ENCODE measurements at regions not wholly inside any gene's neighbourhood (a gene's known extent, or its start where the extent isn't known, plus 50 kb on each side); places are given as distances from the start of the nearest gene placed in this dataset.

DNA sequence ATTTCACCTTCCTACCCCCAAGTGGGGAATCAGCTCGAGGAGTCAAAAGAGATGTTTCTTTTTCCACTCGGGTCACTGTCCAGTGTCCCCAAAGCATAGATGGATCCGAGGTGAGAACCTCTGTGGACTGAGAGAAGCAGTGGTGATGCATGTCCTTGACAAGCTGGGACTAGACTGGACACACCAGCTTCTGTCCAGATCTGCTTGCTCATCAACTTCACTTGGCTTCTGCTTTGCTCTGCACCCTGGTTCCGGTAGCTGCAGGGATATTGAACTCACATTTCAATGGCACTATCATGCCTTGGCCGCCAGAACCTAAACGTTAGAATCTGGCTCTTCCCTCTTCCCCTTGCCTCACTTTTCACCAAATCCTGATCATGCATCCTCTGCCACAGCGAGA lies 50.3 kb upstream of the CXCL12 start:
- CTCF ChIA-PET = no interaction called here
- POLR2A ChIA-PET = no interaction called here

GRCh38 chr10:44436240-44436639 lies 51.3 kb upstream of the CXCL12 start:
- TF ChIP-seq CTCF (IDR thresholded peaks at IDR 0.05; ENCODE audit: insufficient read depth, low read length, missing control alignments) = no peak
- H3K4me3 ChIP-seq (ENCODE audit: low read depth, low read length) = no peak overlapping the region
- ChIA-PET POLR2A (no interaction called here), CTCF (no interaction called here)
- no peak for DNase-seq (ENCODE audit: low read depth, low spot score)

More for the DNA sequence above, 50.3 kb upstream of the CXCL12 start:
- no peak for DNase-seq (ENCODE audit: low read depth, low spot score)
- TF ChIP-seq CTCF (IDR thresholded peaks at IDR 0.05; ENCODE audit: insufficient read depth, low read length, missing control alignments) = no peak
- no peak overlapping the region for H3K4me3 ChIP-seq (ENCODE audit: low read depth, low read length)

- CTCF ChIA-PET = interaction anchor here (1.2 kb wide), 1 partner anchor 748 kb away, joined by 4 read pairs; no protein-coding TSS in a partner anchor
- no peak overlapping the region for H3K4me3 ChIP-seq (ENCODE audit: low read depth, low read length)
- no peak for DNase-seq (ENCODE audit: low read depth, low spot score)
- TF ChIP-seq CTCF (IDR thresholded peaks at IDR 0.05; ENCODE audit: insufficient read depth, low read length, missing control alignments) = no peak
- POLR2A ChIA-PET = no interaction called here
Measured at GRCh38 chr10:44437840-44438511, 53.1 kb upstream of the CXCL12 start.

DNA sequence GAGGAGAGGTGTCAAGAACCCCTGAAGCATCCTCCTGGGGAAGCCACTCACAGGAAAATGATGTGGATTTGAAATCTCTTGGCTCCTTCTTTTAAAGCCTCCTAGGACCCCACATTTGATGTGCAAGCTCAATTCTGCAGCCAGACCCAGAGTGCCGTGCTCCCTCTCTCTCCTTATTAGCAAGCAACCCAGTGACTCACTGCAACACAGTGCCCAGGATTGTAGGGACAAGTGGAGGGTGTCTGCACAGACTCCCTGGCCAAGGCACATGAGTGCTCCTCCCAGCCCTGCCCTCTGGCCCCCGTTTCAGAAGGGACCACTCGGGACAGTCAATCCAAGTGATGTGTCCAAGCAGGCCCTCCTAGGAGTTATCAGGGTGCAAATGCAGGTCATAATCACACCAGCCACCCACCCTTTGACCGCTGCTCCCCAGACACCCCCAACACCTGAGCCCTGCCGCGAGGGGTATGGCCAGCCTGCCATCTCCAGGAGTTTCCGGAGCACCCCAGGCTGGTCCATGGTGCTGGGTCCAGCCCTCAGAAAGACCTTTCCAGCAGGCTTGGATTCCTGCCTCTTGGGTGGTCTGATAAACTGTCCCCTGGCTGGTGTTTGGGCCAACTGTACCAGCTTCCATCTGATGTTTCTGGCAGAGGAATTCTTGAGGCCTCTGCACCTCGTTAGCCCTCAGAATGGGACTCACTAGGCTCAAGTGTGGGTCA lies 54.5 kb upstream of the CXCL12 start:
- ChIA-PET POLR2A (no interaction called here), CTCF (interaction anchor here (1.4 kb wide), 1 partner anchor 51 kb away, joined by 3 read pairs; no protein-coding TSS in a partner anchor)
- no peak for DNase-seq (ENCODE audit: low read depth, low spot score)
- TF ChIP-seq CTCF (IDR thresholded peaks at IDR 0.05; ENCODE audit: insufficient read depth, low read length, missing control alignments) = no peak
- no peak overlapping the region for H3K4me3 ChIP-seq (ENCODE audit: low read depth, low read length)

GRCh38 chr10:44439958-44440244 lies 55.0 kb upstream of the CXCL12 start:
- ChIA-PET CTCF (interaction anchor here (1.4 kb wide), 1 partner anchor 51 kb away, joined by 3 read pairs; no protein-coding TSS in a partner anchor), POLR2A (no interaction called here)
- TF ChIP-seq CTCF (IDR thresholded peaks at IDR 0.05; ENCODE audit: insufficient read depth, low read length, missing control alignments) = no peak
- no peak overlapping the region for H3K4me3 ChIP-seq (ENCODE audit: low read depth, low read length)
- DNase-seq (ENCODE audit: low read depth, low spot score) = no peak

DNA sequence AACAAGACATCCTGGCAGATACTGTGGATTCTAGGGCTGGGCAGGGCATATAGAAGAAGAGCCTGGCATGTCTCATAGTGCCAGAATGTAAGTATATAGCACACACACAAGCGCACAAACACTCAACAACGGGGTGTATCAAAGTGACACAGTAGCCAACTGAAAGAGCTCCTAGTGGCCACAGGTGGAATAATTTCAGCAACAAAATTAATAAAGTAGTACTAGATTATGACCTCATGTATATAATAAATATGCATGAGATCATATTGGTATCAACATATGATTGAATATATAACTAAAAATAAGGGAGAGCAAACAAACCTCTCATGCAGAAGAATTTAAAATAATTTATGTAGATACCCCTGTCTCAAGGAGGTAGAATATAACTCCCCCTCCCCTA lies 72.4 kb upstream of the CXCL12 start:
- no peak for DNase-seq (ENCODE audit: low read depth, low spot score)
- ChIA-PET CTCF (interaction anchor here (0.9 to 1.3 kb wide), 3 partner anchors 8 to 10 kb away, joined by 3 read pairs; no protein-coding TSS in a partner anchor), POLR2A (no interaction called here)
- no peak overlapping the region for H3K4me3 ChIP-seq (ENCODE audit: low read depth, low read length)
- TF ChIP-seq CTCF (IDR thresholded peaks at IDR 0.05; ENCODE audit: insufficient read depth, low read length, missing control alignments) = no peak
